CD4-positive, alpha-beta T cell treated with Interleukin-10 for 1 hour (primary cell): ENCODE measurements at regions not wholly inside any gene's neighbourhood (a gene's known extent, or its start where the extent isn't known, plus 50 kb on each side); places are given as distances from the start of the nearest gene placed in this dataset.

Source experiments
- DNase-seq: peaks from one replicate; pipeline ENCODE4 v3.0.0-alpha.2; 2020

DNA sequence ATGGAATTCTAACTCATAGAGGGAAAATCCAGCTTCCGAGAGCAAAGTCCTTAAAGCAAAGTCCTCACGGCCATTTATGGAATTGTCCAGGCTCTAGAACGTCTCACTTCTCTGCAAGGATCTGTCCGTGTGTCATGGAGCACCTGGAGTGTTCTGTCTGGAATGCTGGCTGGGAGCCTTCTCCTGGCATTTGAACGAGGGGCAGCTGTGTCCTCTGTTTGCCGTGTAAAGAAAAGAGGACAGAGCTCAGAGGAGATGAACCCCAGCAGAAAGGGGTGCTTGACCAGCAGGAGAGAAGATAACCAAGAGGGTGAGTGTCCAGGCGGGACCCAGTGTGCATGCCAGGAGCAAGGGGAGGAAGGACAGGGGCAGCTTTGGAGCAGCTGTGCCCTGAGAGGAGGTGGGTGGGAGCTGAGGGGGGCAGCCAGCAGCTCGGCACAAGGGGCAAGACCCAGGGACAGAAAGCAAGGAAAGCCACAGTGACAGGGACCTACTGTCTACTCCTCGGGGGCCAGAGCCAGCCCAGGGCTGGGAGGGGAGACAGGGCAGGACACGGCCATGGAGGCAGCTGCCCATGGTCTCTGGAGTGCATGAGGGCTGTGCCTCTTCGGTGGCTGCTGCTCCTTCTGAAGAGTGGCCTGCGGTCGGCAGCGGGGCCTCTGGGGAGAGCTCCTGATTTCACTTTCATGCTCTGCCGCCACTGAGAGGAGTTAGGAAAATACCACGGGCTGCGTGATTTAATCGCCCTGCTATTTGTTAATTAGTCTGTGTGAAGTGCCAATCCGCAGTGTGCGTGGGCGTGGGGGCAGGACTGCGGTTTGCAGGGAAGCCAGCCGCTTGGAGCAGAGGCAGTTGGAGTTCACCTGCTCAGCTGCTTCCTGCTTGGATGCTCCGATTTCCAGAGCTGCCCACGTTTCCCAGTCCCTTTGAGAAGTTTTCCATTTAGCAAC is 149.3 kb upstream of the SHH start:
- no peak for DNase-seq

DNA sequence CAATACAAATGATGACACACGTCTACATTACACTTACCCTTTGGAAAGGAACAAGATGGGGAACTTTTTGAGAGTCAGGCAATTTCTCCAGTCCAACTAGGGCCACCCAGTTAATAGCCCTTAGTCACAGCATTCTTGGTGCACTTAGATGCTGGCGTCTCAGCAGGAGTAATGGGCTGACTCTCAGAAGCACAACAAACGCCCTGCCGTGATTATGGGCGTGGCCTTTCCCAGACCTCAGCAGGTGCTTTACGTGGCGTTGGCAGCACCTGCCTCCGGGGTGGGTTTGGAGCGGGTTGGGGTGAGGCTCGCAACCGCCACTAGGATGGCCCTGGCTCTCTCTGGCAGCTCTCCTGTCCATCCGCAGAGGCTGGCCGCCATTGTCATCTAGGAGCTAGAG is 147.6 kb upstream of the SHH start:
- no peak for DNase-seq

GRCh38 chr7:155956977-155957376 is 144.7 kb upstream of the SHH start:
- DNase-seq = no peak

DNA sequence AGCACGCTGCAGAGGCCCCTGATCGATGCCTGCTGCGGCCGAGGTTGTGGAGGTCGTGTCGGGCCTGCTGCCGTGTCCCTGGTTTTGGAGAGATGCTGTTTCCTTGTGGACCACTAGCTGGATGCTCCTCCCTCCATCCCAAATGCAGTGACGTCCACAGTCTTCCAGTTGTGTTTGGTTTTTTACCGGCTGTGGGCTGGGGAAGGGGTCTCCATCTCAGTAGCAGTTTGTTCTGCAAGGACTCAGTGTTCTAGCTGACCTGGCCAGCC is 143.0 kb upstream of the SHH start:
- DNase-seq = no peak

GRCh38 chr7:155954550-155955366 is 142.5 kb upstream of the SHH start:
- DNase-seq = no peak

- no peak for DNase-seq
These were observed 141.7 kb upstream of the SHH start for GRCh38 chr7:155953781-155954549.

DNA sequence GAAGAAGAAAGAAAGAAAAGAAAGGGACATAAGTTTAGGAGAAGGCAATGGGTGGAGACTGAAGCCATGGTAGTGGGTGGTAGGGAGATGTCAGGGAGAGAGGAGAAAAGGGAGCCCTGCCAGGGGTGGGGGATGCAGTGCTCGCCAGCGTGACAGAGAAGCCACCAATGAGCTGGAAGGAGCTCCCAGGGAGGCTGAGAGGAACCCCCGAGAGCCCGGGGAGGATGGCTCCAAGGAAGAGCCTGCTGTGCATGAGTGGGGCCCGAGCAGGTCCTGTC is 141.2 kb upstream of the SHH start:
- DNase-seq = no peak

DNA sequence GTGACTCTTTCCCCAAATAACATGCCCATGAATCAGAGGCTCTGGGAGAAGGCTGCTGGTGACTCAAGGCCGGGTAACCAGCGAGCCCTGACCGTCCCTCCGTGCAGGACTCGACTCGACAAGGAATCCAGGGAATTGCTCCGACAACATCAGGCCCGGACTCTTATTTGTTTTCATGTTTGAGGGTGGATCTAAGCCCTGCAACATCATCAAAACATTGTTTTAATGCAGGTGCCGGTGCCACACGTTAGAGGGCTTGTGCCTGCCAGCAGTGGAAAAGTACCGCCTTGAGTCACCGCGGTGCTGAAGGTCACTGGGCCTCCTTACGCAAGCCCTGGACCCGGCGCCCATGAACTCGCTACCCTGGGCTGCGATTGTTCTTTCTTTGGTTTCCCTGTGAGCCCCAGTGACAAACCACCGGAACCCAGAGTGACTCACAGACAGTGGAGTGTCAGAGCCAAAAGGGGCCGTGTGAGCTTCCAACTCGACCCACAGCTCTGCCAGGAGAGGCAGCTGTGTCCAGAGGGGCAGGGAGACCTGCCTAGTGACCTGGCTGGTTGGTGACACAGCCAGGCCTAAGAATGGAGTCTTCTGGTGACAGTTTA is 139.4 kb upstream of the SHH start:
- DNase-seq = no peak

- no peak for DNase-seq
These were observed 138.8 kb upstream of the SHH start for GRCh38 chr7:155950898-155951553.

GRCh38 chr7:155948845-155949244 is 136.6 kb upstream of the SHH start:
- no peak for DNase-seq

DNA sequence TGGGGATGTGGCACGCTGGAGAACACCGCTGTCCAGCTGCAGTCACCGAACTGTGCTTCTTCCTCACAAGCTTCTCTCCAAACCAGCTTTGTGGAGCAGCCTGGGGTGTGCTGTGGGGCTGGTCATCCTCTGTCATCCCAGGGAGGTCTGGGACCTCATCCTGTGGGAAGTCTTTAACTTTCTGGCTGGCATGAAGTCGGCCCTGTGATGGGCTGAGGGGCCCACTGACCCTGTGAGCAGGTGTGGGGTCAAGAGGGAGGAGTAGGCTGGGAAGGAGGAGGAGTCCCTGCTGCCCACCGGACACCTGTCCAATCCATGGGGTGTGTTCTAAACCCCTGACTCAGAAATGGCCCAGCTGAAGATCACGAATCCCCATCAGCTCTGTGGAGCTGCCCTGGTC is 136.2 kb upstream of the SHH start:
- no peak for DNase-seq

GRCh38 chr7:155947051-155947450 is 134.8 kb upstream of the SHH start:
- DNase-seq = no peak

DNA sequence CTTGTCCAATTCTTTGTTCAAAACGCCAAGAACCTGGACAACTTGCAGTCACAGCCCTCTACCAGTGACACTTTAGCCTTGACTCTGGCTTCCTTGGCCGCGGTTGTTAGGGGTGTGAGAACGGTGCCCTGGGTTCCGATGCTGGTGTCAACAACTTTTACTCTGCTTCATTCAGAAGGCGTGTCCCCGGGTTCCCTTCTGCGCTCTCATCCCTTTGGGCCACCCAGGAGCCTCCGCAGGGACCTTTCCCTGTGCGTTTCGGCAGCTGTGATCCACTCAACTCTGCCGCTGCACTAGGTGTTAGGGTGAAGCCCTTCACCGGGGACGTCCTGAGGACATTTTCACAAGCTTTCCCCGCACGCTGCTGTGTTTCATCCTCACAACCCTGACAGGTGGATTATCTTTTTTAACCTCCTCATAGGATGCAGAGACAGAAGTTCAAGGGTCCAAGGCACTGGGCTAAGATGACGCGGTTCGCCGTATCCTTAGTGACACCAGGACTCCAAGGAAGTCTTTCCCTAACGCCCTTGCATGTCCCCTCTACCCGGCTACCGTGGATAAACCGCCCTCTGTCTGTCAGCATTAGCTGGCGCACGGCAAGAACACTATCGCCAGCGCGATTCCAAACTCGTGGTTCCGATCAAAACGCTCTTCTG is 133.5 kb upstream of the SHH start:
- DNase-seq = no peak

GRCh38 chr7:155944901-155945300 is 132.6 kb upstream of the SHH start:
- DNase-seq = no peak

- DNase-seq = no peak
These were observed 131.1 kb upstream of the SHH start for GRCh38 chr7:155943251-155943899.

DNA sequence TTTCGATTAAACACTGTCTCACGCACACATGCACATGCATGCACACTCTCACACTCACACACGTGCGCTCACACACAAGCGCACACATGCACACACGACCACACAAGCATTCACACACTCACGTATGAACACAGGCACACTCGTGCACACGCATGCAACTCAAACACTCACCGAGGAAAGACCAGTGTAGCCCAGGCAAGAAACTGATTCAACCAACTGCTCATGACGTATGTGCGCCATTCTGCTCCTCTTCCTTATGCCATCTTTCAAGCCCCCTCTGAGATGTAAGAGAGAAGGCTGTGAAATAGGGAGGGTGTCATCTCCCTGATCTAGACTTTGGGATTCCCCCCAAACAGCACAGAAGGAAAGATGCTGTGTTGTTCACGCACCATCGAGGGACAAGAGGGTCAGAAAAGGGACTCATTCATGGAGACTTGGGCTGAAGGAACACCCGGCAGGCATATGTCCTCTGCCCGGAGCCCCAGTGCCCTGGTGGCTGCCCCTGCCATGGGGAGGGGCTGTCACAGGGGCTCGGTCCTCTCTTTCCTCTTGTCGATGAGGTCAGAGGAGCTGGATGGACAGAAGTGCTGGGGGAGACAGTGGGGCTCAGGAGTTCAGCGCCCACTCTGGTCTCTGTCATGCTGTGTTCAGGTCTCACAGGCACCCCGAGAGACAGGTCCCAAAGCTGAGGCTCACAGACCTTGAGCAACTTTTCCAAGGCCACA is 130.1 kb upstream of the SHH start:
- no peak for DNase-seq

- DNase-seq = no peak
These were observed 129.4 kb upstream of the SHH start for GRCh38 chr7:155941688-155942087.

DNA sequence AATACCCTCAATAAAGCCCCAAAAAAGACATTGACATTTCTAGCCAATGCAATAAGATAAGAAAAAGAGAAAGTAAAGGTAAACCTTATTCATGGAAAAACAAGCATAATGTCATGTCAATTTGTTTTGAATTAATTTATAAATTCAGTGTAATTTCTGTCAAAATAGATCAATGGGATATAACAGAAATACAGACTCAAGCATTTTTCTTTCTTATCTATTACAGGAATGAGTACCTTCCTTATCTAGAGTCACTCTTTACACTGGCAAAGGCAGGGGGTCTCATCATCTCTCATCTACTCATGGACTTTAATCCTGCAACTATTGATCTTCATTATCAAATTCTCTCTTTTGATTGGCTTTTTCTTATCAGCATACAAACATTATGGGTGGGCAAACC is 127.1 kb upstream of the SHH start:
- DNase-seq = no peak

DNA sequence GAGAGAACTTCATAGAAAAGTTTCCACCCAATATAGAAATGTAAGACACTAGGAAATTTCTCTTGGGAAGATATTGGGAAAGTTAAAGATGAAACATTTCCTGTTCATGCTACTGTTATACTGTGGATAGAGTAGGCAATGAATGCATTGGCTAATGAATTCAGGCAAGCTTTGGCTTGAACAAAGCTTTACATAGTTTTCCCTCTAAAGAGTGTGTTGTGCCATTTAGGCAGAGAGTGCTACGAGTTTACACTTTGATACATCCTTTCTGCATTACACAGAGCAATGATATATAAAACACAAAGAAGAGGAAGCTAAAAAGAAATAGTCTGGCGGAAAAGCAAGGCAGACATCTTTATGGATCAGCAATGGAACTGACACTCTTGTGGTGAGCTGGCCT is 125.9 kb upstream of the SHH start:
- DNase-seq = no peak

DNA sequence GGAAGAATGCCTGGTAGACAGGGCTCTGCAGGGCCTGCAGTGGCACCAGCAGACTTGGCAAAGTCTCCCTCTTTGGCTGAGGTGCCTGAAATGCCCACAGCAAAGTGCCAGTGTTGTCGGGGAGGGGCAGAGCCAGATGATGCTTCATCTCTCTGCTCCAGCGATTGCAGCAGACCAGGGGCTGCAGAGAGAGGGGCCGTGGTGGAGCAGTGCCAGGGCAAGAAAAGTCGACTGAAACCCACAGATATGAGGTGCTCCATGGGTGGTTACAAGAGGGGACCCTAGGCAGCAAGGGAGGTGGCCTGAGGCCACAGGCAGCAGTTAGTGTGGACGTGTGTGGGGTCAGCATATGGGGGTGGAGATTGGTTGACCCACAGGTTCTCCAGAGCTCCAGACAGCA is 123.5 kb upstream of the SHH start:
- no peak for DNase-seq

DNA sequence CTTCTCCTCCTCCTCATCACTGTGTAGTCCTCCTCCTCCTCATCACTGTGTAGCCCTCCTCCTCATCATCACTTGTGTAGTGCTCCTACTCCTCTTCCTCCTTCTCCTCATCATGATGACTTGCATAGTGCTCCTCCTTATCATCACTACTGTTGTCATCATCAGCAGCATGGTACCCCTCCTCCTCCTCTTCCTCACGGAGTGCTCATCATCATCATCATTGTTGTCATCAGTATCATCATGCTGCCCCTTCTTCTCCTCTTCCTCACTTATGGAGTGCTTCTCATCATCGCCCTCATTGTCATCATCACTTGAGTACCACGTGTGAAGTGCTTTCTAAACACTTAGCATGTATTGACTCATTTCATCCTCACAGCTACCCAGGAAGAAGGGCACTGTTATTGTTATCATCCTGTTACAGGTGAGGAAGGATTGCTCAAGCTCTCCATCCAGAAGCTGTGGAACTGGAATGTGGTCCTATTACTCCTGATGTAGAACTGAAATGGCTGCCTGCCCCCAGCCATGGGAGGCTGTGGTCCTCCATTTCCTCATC is 122.8 kb upstream of the SHH start:
- DNase-seq = no peak
